NCI-H446 treated with DMSO at 0.1 percent for 48 hours (cell line): ENCODE measurements at regions not wholly inside any gene's neighbourhood (a gene's known extent, or its start where the extent isn't known, plus 50 kb on each side); places are given as distances from the start of the nearest gene placed in this dataset.
A peak's percentile ranks its signal among the peaks of the same experiment; 100 is the strongest.

Source experiments
- DNase-seq: peaks from one replicate; lab custom pipeline; 2025; lab: John Stamatoyannopoulos, UW

- DNase-seq, result no peak
Measured at GRCh38 chr14:61625165-61625564, 70.1 kb upstream of the HIF1A start.

DNA sequence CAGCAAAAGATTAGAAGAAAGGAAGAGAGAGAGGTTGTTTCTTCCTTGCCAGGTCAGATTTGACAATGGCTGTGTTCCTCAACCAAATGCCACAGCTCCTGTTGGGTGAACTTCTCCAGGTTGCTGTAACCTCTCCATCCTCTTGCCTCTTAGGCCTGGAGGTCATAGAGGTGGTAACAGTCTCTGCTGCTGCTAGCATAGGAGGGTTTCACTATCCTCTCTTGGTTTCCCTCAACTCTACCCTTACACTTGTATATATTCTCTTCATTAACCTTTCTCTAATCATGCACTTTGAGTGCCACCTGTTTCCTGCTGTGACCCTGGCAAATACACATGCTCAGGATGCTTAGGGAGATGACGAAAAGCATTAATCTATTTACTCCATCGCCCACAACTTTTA lies 67.7 kb upstream of the HIF1A start:
- no peak for DNase-seq

- DNase-seq, result no peak
Measured at GRCh38 chr14:61628016-61628725, 67.1 kb upstream of the HIF1A start.

DNA sequence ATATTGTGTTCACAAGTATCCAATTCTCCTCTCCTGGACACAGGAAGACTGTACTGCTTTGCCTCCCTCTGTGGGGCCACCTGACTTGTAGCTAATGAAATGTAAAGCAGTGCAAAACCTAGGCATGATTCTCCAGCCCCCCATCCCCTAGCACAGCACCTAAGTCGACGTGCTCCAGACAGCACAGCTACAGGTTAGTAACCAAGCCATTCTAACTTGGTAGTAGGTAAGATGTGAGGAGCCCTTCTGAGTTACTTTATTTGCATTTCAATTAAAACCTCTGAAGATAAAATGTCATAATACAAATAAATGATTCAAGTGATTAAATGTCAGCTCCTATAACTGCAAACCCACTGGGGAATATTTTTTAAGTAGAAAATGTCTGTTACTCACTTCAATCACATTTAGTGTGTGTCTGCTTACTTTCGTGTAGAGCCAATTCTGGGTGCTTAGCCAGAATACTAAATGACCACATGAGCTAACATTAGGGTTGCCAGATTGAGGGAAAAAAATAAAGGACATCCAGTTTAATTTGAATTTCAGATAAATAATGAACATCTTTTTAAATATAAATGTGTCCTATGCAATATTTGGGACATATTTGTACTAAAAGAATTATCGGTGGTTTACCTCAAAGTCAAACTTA lies 64.8 kb upstream of the HIF1A start:
- no peak for DNase-seq

DNA sequence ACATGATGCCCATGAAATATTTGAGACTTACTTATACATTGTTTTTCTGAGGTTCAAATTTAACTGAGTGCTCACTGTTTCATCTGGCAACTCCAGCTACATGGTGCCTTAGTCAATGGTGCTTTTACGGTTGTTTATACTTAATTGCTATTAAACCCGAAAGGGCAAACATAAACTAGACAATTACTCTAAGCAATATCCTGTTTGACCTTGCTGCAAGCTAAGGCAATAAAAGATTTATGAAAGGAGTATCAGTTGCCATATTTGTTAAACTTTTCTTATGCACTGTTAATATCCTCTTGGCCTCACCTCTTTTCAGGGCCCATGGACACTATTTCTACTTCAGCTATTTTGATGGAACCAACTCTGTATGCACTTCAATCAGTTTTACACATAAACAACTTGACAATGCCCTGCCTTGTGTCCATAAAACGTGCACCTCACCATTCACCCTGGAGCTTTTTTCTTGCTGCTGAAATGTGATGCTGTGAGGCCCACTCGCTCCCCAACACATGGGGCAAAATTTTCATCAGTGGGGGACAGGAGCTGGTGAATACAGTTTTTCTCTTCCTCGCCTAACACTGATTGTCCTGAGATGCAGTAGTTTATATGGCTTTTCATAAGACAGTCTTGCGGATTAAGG lies 64.1 kb upstream of the HIF1A start:
- no peak for DNase-seq

DNA sequence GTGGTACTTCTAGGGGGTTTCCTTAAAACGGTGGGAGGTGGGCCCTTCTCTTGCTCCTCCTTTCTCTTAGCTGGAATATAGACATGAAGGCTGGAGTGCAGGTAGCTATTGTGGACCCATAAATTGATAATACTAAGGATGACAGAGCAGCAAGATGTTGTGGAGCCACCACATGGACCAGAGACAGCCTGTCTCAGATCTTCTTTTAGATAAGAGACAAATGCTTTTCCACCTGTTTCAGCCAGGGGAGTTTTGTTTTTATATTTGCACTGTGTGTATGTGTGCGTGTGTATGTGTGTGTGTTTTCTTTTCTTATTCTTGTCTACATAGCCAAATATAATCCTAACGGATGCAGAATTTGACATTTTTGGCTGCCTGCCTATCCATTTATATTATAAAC lies 62.9 kb upstream of the HIF1A start:
- no peak for DNase-seq

DNA sequence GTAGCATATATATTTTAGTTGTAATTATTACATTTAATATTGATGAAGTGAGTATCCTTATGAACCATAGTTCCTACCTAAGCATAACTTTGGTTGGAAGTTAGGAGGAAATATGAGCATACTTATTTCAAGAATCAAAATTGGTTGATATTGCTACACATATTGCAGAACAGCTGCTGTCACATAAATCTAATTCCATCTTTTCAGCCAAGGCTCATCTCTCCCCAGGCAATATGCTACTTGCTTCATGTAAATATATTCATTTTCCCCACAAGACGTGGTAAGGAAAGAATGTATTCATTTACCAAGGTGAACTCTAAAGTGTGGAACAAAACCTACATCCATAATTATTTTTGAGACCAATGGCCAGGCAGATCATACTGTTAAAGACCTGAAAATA lies 62.5 kb upstream of the HIF1A start:
- DNase-seq, result peak; percentile 18

DNA sequence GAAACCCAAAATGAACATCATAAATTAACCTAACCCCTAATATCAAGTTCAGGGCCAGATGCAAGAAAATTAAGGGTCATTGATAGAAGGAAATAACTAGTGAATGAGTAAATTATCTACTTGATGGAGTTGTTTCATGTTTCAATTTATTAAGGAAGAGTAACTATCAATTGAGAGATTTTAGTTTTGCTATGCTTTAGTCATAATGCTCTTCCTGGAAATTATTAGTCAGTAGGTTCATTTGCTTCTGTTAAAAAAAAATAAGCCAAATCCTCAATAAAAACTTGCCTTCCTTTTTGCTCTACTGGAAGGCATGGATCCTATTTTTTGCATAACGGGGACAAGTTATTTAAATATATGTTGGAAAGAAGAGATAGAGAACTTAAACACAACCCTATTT lies 59.0 kb upstream of the HIF1A start:
- DNase-seq, result no peak

DNA sequence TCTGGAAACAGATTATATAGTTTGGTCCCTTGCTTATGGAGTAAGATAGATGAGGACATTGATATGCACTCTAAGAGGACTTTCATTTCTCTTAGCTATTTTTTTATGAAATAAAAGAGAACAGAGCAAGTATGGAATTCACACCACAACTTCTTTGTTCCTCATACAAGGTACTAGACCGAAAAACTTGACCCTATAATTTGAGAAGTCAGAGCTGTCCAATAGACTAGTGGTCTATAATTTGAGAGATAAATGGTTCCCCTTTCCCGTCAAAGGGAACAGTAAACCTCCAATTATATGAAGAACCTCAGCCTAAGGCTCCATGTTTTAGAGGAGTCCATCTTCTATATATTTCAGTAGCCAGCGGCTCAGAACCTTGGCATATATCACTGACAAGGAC lies 58.5 kb upstream of the HIF1A start:
- DNase-seq, result no peak

DNA sequence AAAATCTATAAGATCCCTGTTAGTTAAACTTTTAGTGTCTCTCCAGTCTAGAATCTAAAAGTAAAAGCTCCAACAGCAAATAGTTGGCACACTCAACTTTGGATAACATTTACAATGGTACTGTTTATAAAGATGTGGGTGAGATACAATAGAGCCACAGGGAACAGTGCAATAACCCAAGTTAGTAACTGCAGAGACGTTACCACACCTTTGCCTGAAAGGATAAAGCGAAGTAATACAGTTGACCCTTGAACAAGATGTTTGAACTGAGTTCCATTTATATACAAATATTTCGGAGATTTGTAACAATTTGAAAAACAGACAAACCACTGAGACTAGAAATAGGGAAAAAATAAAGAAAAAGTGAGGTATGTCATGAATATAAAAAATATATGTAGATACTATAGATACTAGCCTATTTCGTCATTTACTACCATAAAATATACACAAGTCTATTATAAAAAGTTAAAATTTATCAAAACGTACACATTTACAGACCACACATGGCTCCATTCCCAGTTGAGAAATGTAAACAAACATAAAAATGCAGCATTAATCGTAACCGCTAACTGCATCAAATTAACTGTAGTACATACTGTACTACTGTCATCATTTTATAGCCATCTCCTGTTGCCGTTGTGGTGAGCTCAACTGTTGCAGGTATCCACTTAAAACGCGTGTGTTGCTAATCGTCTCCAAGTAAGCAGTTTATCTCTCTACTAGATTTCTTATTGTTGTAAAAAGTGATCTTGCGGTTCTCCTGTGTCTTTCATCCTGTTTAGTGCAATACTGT lies 56.5 kb upstream of the HIF1A start:
- DNase-seq, result no peak

- DNase-seq, result no peak
Measured at GRCh38 chr14:61640158-61641136, 54.9 kb upstream of the HIF1A start.

DNA sequence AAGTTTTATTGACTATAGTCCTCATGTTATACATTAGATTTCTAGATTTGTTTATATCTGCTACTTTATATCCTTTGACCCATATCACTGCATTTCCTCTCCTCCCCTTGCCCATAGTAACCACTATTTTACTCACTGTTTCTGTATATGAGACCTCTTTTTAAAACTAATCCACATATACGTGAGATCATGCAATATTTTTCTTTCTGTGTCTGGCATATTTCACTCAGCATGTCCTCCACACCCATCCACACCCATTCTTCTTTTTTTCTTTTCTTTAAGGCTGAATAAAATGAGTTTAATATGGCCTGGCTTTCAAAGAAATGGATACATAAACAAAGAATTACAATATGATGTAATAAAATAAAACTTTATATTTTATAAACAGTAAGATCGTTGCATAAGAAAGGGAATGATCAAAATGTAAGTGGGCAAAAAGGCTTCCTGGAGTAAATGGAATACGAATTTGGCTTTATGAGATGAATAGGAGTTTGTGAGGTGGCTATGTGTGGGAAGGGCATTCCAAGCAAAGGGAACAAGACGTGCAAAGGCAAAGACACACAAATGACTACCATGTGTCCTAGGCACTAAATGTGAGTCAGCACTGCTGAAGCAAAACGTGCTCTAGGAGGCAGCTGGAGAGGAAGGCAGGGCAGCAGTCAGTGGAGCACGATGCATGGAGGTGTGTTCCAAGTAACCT lies 53.2 kb upstream of the HIF1A start:
- no peak for DNase-seq

DNA sequence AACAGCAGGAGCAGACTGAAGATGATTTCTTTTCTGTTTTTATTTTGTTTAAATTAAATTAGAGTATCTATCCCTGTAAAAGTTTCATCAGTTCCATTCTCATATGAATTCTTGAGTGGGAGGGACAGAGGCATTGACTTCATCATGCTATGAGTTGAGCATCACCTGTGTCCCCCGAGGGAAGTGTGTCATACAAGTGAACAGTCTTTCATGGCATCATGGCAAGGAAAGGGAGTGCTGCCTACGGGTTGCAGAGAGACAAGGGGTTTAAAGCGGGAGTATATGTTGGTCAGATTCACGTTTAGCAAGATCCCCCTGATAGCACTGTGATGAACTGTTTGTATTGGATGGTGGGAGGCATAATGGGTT lies 52.7 kb upstream of the HIF1A start:
- DNase-seq, result no peak

DNA sequence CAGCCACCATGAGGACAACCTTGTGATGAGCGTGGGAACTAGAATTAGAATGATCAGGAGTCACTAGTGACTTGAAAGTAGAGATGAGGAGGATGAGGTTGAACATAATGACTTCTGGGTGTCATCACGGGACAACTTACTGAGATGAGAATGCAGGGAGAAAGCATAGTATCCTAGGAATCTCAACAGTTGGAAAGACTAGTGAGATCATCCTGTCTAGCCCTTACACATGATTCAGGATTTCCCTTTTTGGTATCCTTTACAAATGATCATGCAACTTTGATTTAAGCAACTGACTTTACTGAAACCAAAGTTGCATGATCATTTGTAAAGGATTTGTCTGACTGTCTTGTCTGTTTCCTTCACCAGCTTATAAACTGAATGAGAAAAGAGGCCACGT lies 51.8 kb upstream of the HIF1A start:
- DNase-seq, result no peak

DNA sequence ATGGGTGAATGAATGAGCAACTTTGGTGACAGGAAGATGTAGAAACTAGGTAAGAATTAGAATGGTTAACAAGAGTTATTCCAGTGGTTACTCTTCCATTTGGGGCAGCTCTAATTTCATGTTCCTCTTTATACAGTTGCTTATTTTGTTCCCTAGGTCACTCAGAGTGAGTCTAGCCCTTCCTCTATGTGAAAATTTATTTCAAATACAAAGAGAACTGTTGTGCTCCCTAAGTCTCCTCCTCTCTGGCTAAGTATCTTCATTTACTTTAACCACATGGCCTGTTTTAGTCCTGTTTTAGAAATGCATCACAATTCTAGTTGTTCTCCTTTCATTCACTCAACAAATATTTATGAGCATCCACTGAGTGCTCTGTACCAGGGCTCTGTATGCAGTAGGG lies 51.1 kb upstream of the HIF1A start:
- no peak for DNase-seq

DNA sequence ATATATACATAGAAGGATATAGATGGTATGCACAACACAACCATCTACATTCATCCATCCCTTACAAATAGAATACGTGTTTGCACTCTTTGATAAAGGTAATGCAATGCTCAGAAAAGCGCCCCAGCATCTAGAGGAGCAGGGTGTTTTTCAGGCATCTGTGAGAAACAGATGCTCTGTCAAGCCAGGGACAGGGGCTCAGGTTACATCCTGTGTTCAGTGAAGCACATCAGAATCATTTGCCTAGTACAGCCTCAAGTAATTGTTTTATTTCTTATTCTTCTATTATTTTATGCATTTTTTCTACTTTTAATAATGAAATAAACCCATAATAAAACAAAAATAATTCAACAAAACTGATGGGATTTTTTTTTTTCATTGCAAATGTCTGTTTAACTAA lies 50.5 kb upstream of the HIF1A start:
- no peak for DNase-seq

DNA sequence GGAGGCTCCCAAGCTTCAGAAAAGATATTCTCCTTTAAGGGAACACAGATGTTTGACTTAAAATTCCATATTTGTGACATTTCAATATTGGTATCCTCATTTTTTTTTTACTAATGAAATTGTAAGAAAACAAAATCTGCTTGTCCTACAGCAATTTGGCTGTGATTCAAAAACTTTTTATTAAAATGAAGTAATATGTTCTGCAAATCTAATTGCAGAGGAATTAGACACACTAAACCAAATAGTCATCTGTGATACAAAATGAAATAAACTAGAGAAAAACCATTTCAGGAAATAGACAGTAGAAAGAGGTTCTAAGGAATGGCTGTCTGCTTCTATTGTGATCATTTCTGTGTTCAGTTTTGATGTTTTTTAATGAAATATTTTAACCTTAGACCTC lies 50.1 kb upstream of the HIF1A start:
- no peak for DNase-seq
